K562 (cell line): ENCODE measurements at regions not wholly inside any gene's neighbourhood (a gene's known extent, or its start where the extent isn't known, plus 50 kb on each side); places are given as distances from the start of the nearest gene placed in this dataset.

Source experiments
- ATAC-seq: fragments of 200-7000 bp; cut with Tn5 transposase; 3 replicates; pipeline ENCODE4 v1.9.1; 2020; ENCODE audit warnings: moderate library complexity
- BruUV-seq: library from RNA; stranded (reverse); fragments of 400-500 nt; replicated peaks from 2 replicates; lab custom pipeline; 2021; lab: Mats Ljungman, UMichigan
- CTCF ChIA-PET: fragments of 300-600 bp; formaldehyde crosslinking; extraction: SDS; loops from one replicate; lab custom pipeline; 2021; ENCODE audit warnings: low intra/inter-chr PET ratio; lab: Yijun Ruan, JAX
- POLR2A ChIA-PET: fragments of 300-600, 350-650 bp; sonication (Branson Sonifier 250); formaldehyde crosslinking; extraction: SDS; loops from one replicate; lab custom pipeline; 2021; ENCODE audit warnings: antibody characterized with exemption, inconsistent platforms; lab: Yijun Ruan, JAX
- DNase-seq, 4 experiments: peaks; one replicate each; pipeline versions ENCODE4 v3.0.0 to v3.0.0-alpha.2; 2011 to 2018; ENCODE audit warnings: low spot score in 3 of 4, mixed read lengths in 3 of 4; ENCODE audit errors: extremely low read depth in 1 of 4
- FAIRE-seq: peaks from 2 replicates; lab custom pipeline; 2011; peaks lifted over from hg19 to GRCh38; lab: Jason Lieb, UNC
- H2AFZ ChIP-seq: 2 replicates; pipeline ENCODE4 v1.6.0; 2011; ENCODE audit warnings: low read depth, low read length, control low read depth, inconsistent platforms
- H3K27ac ChIP-seq: fragments of 200-600 bp; 3 replicates; pipeline ENCODE4 v1.8.0; 2011; ENCODE audit warnings: low read depth, mild to moderate bottlenecking, control low read depth, inconsistent platforms, low read length, moderate library complexity, mixed read lengths; ENCODE audit errors: extremely low read depth
- H3K27me3 ChIP-seq, 2 experiments: fragments of 300-600 bp in 1 of 2; 2 replicates in 1 of 2; 3 replicates in 1 of 2; pipeline versions ENCODE4 v1.6.0 to v1.8.0; 2011; ENCODE audit warnings: inconsistent platforms in 2 of 2, low read length in 2 of 2, mild to moderate bottlenecking in 1 of 2, mixed read lengths in 1 of 2, moderate library complexity in 1 of 2; ENCODE audit not compliant: control insufficient read depth in 2 of 2, insufficient read depth in 2 of 2
- H3K36me3 ChIP-seq: fragments of 300-600 bp; 3 replicates; pipeline ENCODE4 v1.8.0; 2011; ENCODE audit warnings: mild to moderate bottlenecking, low read length, inconsistent platforms; ENCODE audit not compliant: control insufficient read depth, insufficient read depth
- H3K4me1 ChIP-seq, 2 experiments: fragments of 200-600 bp in 1 of 2; replicated peaks in 1 of 2; 2 replicates in 1 of 2; 3 replicates in 1 of 2; pipeline versions ENCODE4 v1.5.1 to v1.8.0; 2011; ENCODE audit warnings: inconsistent platforms in 2 of 2, low read length in 2 of 2, mild to moderate bottlenecking in 1 of 2, mixed read lengths in 1 of 2, moderate library complexity in 1 of 2; ENCODE audit not compliant: control insufficient read depth in 2 of 2, insufficient read depth in 2 of 2
- H3K4me2 ChIP-seq: 2 replicates; pipeline ENCODE4 v1.6.1; 2011; ENCODE audit warnings: low read length, control low read depth, inconsistent platforms, mixed read lengths; ENCODE audit not compliant: insufficient read depth
- H3K4me3 ChIP-seq: fragments of 200-600 bp; sonication (generic), shearing (Covaris generic); 2 replicates; pipeline ENCODE4 v1.5.1; 2016; ENCODE audit warnings: control low read depth, inconsistent platforms
- H3K79me2 ChIP-seq: fragments of 200-600 bp; 3 replicates; pipeline ENCODE4 v1.8.0; 2011; ENCODE audit warnings: low read length, inconsistent platforms; ENCODE audit not compliant: control insufficient read depth, insufficient read depth
- H3K9ac ChIP-seq, 2 experiments: 2 replicates each; pipeline versions ENCODE4 v1.6.0 to v1.6.1; 2011; ENCODE audit warnings: low read depth in 2 of 2, low read length in 2 of 2, control low read depth in 1 of 2, inconsistent platforms in 1 of 2, mild to moderate bottlenecking in 1 of 2, mixed read lengths in 1 of 2; ENCODE audit not compliant: insufficient read depth in 1 of 2
- H3K9me1 ChIP-seq: one replicate; pipeline ENCODE4 v1.6.0; 2011; ENCODE audit warnings: inconsistent platforms, mild to moderate bottlenecking, low read length, moderate library complexity; ENCODE audit not compliant: control insufficient read depth, insufficient read depth
- H3K9me3 ChIP-seq: replicated peaks from 2 replicates; pipeline ENCODE4 v1.5.1; 2011; ENCODE audit warnings: low read depth, low read length, inconsistent platforms; ENCODE audit not compliant: control insufficient read depth, insufficient read depth
- H4K20me1 ChIP-seq: replicated peaks from 2 replicates; pipeline ENCODE4 v1.6.1; 2011; ENCODE audit warnings: low read length, inconsistent platforms, mixed read lengths; ENCODE audit not compliant: control insufficient read depth, insufficient read depth
- BMI1 ChIP-seq: fragments of 150-350 bp; IDR thresholded peaks from 2 replicates; pipeline ENCODE4 v1.6.1; 2014; ENCODE audit warnings: low read length
- CEBPG ChIP-seq, 3 experiments: fragments of 200-800 bp in 1 of 3; sonication (Bioruptor generic) in 1 of 3; sonication (generic) in 1 of 3; formaldehyde crosslinking in 1 of 3; IDR thresholded peaks in 2 of 3; conservative IDR thresholded peaks in 1 of 3; 2 replicates each; pipeline versions ENCODE4 v1.6.1 to v1.8.0; 2016 to 2022; ENCODE audit warnings: missing compliant biosample characterization in 2 of 3, missing genetic modification characterization in 2 of 3, mild to moderate bottlenecking in 1 of 3, missing genetic modification reagents in 1 of 3
- CSDE1 ChIP-seq, 2 experiments: fragments of 450-650 bp; IDR thresholded peaks; 2 replicates each; pipeline ENCODE4 v1.6.1; 2016; ENCODE audit warnings: mild to moderate bottlenecking in 1 of 2
- CTCF ChIP-seq, 3 experiments: IDR thresholded peaks in 2 of 3; conservative IDR thresholded peaks in 1 of 3; 2 replicates each; pipeline ENCODE4 v1.5.1; 2011 to 2012; ENCODE audit warnings: low read length in 3 of 3, mild to moderate bottlenecking in 3 of 3, control low read depth in 2 of 3, improper control_type of control experiment in 1 of 3, inconsistent platforms in 1 of 3, low read depth in 1 of 3, mixed read lengths in 1 of 3, moderate library complexity in 1 of 3; ENCODE audit not compliant: insufficient read depth in 2 of 3
- DLX4 ChIP-seq: fragments of 250-450 bp; sonication (Bioruptor Pico); IDR thresholded peaks from 2 replicates; pipeline ENCODE4 v1.6.1; 2021; ENCODE audit warnings: mild to moderate bottlenecking
- DMBX1 ChIP-seq: fragments of 250-450 bp; sonication (Bioruptor Pico); IDR thresholded peaks from 2 replicates; pipeline ENCODE4 v1.8.0; 2022; ENCODE audit warnings: inconsistent platforms, mild to moderate bottlenecking, moderate library complexity, borderline replicate concordance
- EHMT2 ChIP-seq: fragments of 450-650 bp; IDR thresholded peaks from 2 replicates; pipeline ENCODE4 v1.6.1; 2018; ENCODE audit warnings: antibody characterized with exemption
- HMBOX1 ChIP-seq: sonication (generic); IDR thresholded peaks from 2 replicates; pipeline ENCODE4 v1.6.1; 2016
- KHSRP ChIP-seq: fragments of 450-650 bp; IDR thresholded peaks from 2 replicates; pipeline ENCODE4 v1.6.1; 2017
- NR4A1 ChIP-seq, 2 experiments: fragments of 250-450 bp in 1 of 2; fragments of 450-650 bp in 1 of 2; sonication (Bioruptor Pico) in 1 of 2; IDR thresholded peaks; 2 replicates each; pipeline versions ENCODE4 v1.4.0 to v1.6.1; 2016 to 2020; ENCODE audit warnings: mild to moderate bottlenecking in 2 of 2, missing compliant biosample characterization in 1 of 2, missing genetic modification characterization in 1 of 2, moderate library complexity in 1 of 2
- PTRF ChIP-seq: fragments of 450-650 bp; IDR thresholded peaks from 2 replicates; pipeline ENCODE4 v1.6.1; 2016; ENCODE audit warnings: mild to moderate bottlenecking, missing genetic modification characterization, missing compliant biosample characterization
- SIRT6 ChIP-seq: IDR thresholded peaks from one replicate; pipeline ENCODE4 v1.6.1; 2012; ENCODE audit warnings: low read depth, mild to moderate bottlenecking, control low read depth, inconsistent platforms, low read length, moderate library complexity
- SNIP1 ChIP-seq: fragments of 450-650 bp; IDR thresholded peaks from 2 replicates; pipeline ENCODE4 v1.7.1; 2017; ENCODE audit warnings: low read depth, mild to moderate bottlenecking
- ZBTB17 ChIP-seq: fragments of 450-650 bp; formaldehyde crosslinking; IDR thresholded peaks from 2 replicates; pipeline ENCODE4 v1.4.0; 2020; ENCODE audit warnings: mild to moderate bottlenecking
- ZNF174 ChIP-seq: fragments of 250-450 bp; sonication (Bioruptor Pico); IDR thresholded peaks from 2 replicates; pipeline ENCODE4 v1.4.0; 2020; ENCODE audit warnings: mild to moderate bottlenecking
- ZNF263 ChIP-seq: sonication (generic); formaldehyde crosslinking; IDR thresholded peaks from 2 replicates; pipeline ENCODE4 v1.8.0; 2022; ENCODE audit warnings: mild to moderate bottlenecking, missing genetic modification reagents, borderline replicate concordance
- ZNF583 ChIP-seq: fragments of 250-450 bp; sonication (Bioruptor Pico); IDR thresholded peaks from 2 replicates; pipeline ENCODE4 v1.4.0; 2020
- WGBS: fragments of 100-300 bp; shearing (Covaris generic); methylation state at CpG from one replicate; pipeline ENCODE4 v1.1.6; 2016; ENCODE audit warnings: low coverage, mixed read lengths; ENCODE audit not compliant: insufficient coverage; ENCODE audit errors: missing lambda C conversion rate; 5-methylcytosine and 5-hydroxymethylcytosine counted together
- in situ Hi-C: fragments of 300-500 bp; cut with MboI; formaldehyde crosslinking; loops from 4 replicates; pipeline ENCODE4 v1.15.0; 2018; ENCODE audit warnings: inconsistent platforms, mixed read lengths
- intact Hi-C: fragments of 100-400 bp; cut with micrococcal nuclease; formaldehyde crosslinking; loops from 2 replicates; pipeline ENCODE4 v1.14.2; 2022

- CTCF ChIA-PET: no interaction called here
- in situ Hi-C loops (no loop called here), intact Hi-C loops (no loop called here)
- no peak overlapping the region for H3K4me3 ChIP-seq
- H3K27ac ChIP-seq: no peak overlapping the region
- ATAC-seq (no peak), DNase-seq (no peak), FAIRE-seq (no peak)
- H3K27me3 ChIP-seq: no peaks in the 10 kb centered on the region
- H3K9me3 ChIP-seq: no peaks in the 10 kb centered on the region
- no peaks in the 10 kb centered on the region for H3K36me3 ChIP-seq
- POLR2A ChIA-PET: no interaction called here
- no peaks in the 10 kb centered on the region for H3K9me1 ChIP-seq
- no peaks in the 10 kb centered on the region for H3K4me1 ChIP-seq
- BruUV-seq: no TSS peak
- H2AFZ ChIP-seq: no peak overlapping the region
- 0% methylated on average over 4 of the region's 4 CpGs for WGBS
- H4K20me1 ChIP-seq: no peaks in the 10 kb centered on the region
- no peak overlapping the region for H3K9ac ChIP-seq
- no peaks in the 10 kb centered on the region for H3K79me2 ChIP-seq
- H3K4me2 ChIP-seq: no peak overlapping the region
- no peak for TF ChIP-seq BMI1
- no peak for TF ChIP-seq CSDE1 (IDR thresholded peaks at IDR 0.05)
- TF ChIP-seq ZBTB17 (CRISPR knock-in tag): no peak
- TF ChIP-seq ZNF174 (CRISPR knock-in tag): no peak
- no peak for TF ChIP-seq CTCF (IDR thresholded peaks at IDR 0.05 in 2 of 3, conservative IDR thresholded peaks at IDR 0.05 in 1 of 3; ENCODE audit: insufficient read depth in 2 of 3, low read depth in 1 of 3, low read length in 3 of 3)
- TF ChIP-seq SNIP1: no peak
- TF ChIP-seq SIRT6: no peak
- no peak for TF ChIP-seq NR4A1 (CRISPR knock-in tag; IDR thresholded peaks at IDR 0.05)
- no peak for TF ChIP-seq NR4A1 (tag; IDR thresholded peaks at IDR 0.05)
- no peak for TF ChIP-seq DMBX1 (CRISPR knock-in tag)
- no peak for TF ChIP-seq ZNF263 (CRISPR knock-in tag)
- TF ChIP-seq CEBPG (CRISPR knock-in tag; IDR thresholded peaks at IDR 0.05): no peak
- TF ChIP-seq CEBPG (tag; conservative IDR thresholded peaks at IDR 0.05 in 1 of 2, IDR thresholded peaks at IDR 0.05 in 1 of 2): no peak
- TF ChIP-seq EHMT2: no peak
- TF ChIP-seq PTRF (tag): no peak
- TF ChIP-seq HMBOX1: no peak
- no peak for TF ChIP-seq DLX4 (CRISPR knock-in tag)
- TF ChIP-seq ZNF583: no peak
- TF ChIP-seq KHSRP: no peak
- TF ChIP-seq, all 486 proteins: peak for 0
Observed at GRCh38 chr1:56256153-56257000, 323.0 kb downstream of the PLPP3 start.
